PC-9 (cell line): ENCODE measurements at regions not wholly inside any gene's neighbourhood (a gene's known extent, or its start where the extent isn't known, plus 50 kb on each side); places are given as distances from the start of the nearest gene placed in this dataset.
"Not testable (repeated sequence)": the region's sequence is repeated elsewhere in the genome, so short reads cannot be mapped to it uniquely, and the experiment has no call there.

ENCODE experiments used
- BruUV-seq: library from RNA; stranded (reverse); fragments of 400-500 nt; replicated peaks from 2 replicates; lab custom pipeline; 2021; lab: Mats Ljungman, UMichigan
- CTCF ChIA-PET: fragments of 300-600 bp; sonication (Branson Sonifier 250); formaldehyde crosslinking; loops from one replicate; lab custom pipeline; 2022; ENCODE audit warnings: antibody characterized with exemption; lab: Charles Lee
- POLR2A ChIA-PET: fragments of 300-600 bp; sonication (Branson Sonifier 250); formaldehyde crosslinking; loops from one replicate; lab custom pipeline; 2022; ENCODE audit warnings: antibody characterized with exemption; ENCODE audit not compliant: unreplicated experiment; lab: Charles Lee
- DNase-seq, 2 experiments: peaks; one replicate each; pipeline versions ENCODE4 v3.0.0 to v3.0.0-alpha.2; 2015 to 2022; ENCODE audit warnings: mixed read lengths in 1 of 2
- H2AFZ ChIP-seq: fragments of 200-600 bp; sonication (generic); 2 replicates; pipeline ENCODE4 v1.8.1; 2017; ENCODE audit warnings: antibody characterized with exemption
- H3F3A ChIP-seq: fragments of 200-600 bp; sonication (generic); 2 replicates; pipeline ENCODE4 v1.8.1; 2017; ENCODE audit warnings: antibody characterized with exemption, mild to moderate bottlenecking, low read depth; ENCODE audit not compliant: insufficient read depth
- H3K27ac ChIP-seq: fragments of 200-600 bp; sonication (generic); 2 replicates; pipeline ENCODE4 v1.6.1; 2016; ENCODE audit warnings: mixed run types
- H3K27me3 ChIP-seq: fragments of 200-600 bp; sonication (generic); 2 replicates; pipeline ENCODE4 v1.6.1; 2016; ENCODE audit warnings: low read depth, mixed run types; ENCODE audit not compliant: insufficient read depth
- H3K36me3 ChIP-seq: fragments of 200-600 bp; sonication (generic); 2 replicates; pipeline ENCODE4 v1.6.1; 2016; ENCODE audit warnings: low read depth, mixed run types
- H3K4me1 ChIP-seq: fragments of 200-600 bp; sonication (generic); replicated peaks from 2 replicates; pipeline ENCODE4 v1.6.1; 2016; ENCODE audit warnings: mixed run types; ENCODE audit not compliant: insufficient read depth
- H3K4me2 ChIP-seq: fragments of 200-600 bp; sonication (generic); 2 replicates; pipeline ENCODE4 v1.6.1; 2017; ENCODE audit warnings: mixed run types
- H3K4me3 ChIP-seq: fragments of 200-600 bp; sonication (generic); 2 replicates; pipeline ENCODE4 v1.6.1; 2016; ENCODE audit warnings: mixed run types
- H3K79me2 ChIP-seq: fragments of 200-600 bp; sonication (generic); 2 replicates; pipeline ENCODE4 v1.6.1; 2017; ENCODE audit warnings: low read depth, mixed run types
- H3K9me2 ChIP-seq: fragments of 200-600 bp; sonication (generic); 2 replicates; pipeline ENCODE4 v1.8.1; 2017; ENCODE audit warnings: mild to moderate bottlenecking; ENCODE audit not compliant: insufficient read depth
- H3K9me3 ChIP-seq: fragments of 200-600 bp; sonication (generic); 2 replicates; pipeline ENCODE4 v1.8.1; 2016; ENCODE audit warnings: low read depth; ENCODE audit not compliant: insufficient read depth
- H4K20me1 ChIP-seq: fragments of 200-600 bp; sonication (generic); 2 replicates; pipeline ENCODE4 v1.8.1; 2017; ENCODE audit not compliant: insufficient read depth
- EZH2 ChIP-seq: fragments of 200-600 bp; sonication (generic); IDR thresholded peaks from 2 replicates; pipeline ENCODE4 v1.8.0; 2017; ENCODE audit warnings: antibody characterized with exemption, low read depth
- intact Hi-C: fragments of 100-400 bp; cut with micrococcal nuclease; formaldehyde crosslinking; loops from one replicate; pipeline ENCODE4 v1.10.0; 2022; ENCODE audit not compliant: unreplicated experiment
- TF ChIP-seq, protein P1 (sequence below): fragments of 200-600 bp; sonication (generic); conservative IDR thresholded peaks from 2 replicates; pipeline ENCODE4 v1.6.1; 2017; ENCODE audit warnings: mixed run types, antibody characterized with exemption, mild to moderate bottlenecking, moderate library complexity

DNA sequence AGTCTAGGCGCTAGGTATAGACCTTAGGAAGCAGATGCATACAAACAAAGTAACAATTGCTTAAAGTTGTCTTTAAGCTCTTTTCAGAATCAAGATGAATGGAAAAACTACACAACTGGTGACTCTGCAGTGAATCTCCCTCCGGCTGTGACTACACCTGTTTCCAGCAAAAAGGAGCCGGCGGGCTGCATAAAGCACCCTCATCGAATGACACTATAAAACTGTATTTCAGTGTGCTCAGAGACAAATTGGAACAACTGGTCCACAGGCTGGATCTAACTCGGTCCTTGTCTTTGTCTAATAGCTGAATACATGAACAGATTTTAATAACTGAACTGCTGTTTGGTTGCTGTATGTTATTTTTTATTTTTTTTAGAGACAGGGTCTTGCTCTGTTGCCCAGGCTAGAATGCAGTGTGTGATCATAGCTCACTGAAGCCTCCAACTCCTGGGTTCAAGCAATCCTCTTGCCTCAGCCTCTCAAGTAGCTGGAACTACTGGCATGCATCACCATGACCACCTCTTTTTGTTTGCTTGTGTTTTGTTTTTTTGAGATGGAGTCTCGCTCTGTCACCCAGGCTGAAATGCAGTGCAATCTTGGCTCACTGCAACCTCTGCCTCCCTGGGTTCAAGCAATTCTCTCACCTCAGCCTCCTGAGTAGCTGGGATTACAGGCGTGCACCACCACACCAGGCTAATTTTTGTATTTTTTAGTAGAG is 64.2 kb upstream of the SVIL start:
- no peak overlapping the region for H2AFZ ChIP-seq
- no peaks in the 10 kb centered on the region; the same call in 1 of the 2 replicates for H4K20me1 ChIP-seq
- no peak overlapping the region for H3K4me2 ChIP-seq
- no peak for TF ChIP-seq EZH2
- TF ChIP-seq, protein P1, sequence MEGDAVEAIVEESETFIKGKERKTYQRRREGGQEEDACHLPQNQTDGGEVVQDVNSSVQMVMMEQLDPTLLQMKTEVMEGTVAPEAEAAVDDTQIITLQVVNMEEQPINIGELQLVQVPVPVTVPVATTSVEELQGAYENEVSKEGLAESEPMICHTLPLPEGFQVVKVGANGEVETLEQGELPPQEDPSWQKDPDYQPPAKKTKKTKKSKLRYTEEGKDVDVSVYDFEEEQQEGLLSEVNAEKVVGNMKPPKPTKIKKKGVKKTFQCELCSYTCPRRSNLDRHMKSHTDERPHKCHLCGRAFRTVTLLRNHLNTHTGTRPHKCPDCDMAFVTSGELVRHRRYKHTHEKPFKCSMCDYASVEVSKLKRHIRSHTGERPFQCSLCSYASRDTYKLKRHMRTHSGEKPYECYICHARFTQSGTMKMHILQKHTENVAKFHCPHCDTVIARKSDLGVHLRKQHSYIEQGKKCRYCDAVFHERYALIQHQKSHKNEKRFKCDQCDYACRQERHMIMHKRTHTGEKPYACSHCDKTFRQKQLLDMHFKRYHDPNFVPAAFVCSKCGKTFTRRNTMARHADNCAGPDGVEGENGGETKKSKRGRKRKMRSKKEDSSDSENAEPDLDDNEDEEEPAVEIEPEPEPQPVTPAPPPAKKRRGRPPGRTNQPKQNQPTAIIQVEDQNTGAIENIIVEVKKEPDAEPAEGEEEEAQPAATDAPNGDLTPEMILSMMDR: no peak
- H3K36me3 ChIP-seq: no peaks in the 10 kb centered on the region
- no peaks in the 10 kb centered on the region for H3F3A ChIP-seq
- intact Hi-C loops: no loop called here
- ChIA-PET CTCF (interaction anchor here (0.5 kb wide), 1 partner anchor 158 kb away, joined by 10 read pairs; no protein-coding TSS in a partner anchor), POLR2A (interaction anchor here (0.6 kb wide), 1 partner anchor 9 kb away, joined by 4 read pairs; no protein-coding TSS in a partner anchor)
- H3K27ac ChIP-seq: no peak overlapping the region
- no peaks in the 10 kb centered on the region for H3K9me3 ChIP-seq
- no peaks in the 10 kb centered on the region for H3K4me1 ChIP-seq
- no peak overlapping the region for H3K4me3 ChIP-seq
- peaks cover 26% of the 10 kb centered on the region for H3K79me2 ChIP-seq
- no TSS peak for BruUV-seq
- no peak for DNase-seq
- no peaks in the 10 kb centered on the region for H3K27me3 ChIP-seq
- no peaks in the 10 kb centered on the region for H3K9me2 ChIP-seq

DNA sequence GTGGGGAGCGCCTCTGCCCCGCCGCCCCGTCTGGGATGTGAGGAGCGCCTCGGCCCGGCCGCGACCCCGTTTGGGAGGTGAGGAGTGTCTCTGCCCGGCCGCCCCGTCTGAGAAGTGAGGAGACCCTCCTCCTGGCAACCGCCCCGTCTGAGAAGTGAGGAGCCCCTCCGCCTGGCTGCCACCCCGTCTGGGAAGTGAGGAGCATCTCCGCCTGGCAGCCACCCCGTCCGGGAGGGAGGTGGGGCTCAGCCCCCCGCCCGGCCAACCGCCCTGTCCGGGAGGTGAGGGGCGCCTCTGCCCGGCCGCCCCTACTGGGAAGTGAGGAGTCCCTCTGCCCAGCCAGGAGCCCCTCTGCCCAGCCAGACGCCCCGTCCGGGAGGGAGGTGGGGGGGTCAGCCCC is 61.8 kb upstream of the SVIL start:
- H4K20me1 ChIP-seq, H3F3A ChIP-seq, BruUV-seq, DNase-seq, H3K9me2 ChIP-seq, intact Hi-C loops, H3K4me1 ChIP-seq, H3K4me3 ChIP-seq, CTCF ChIA-PET, H3K36me3 ChIP-seq, H3K27me3 ChIP-seq, H3K27ac ChIP-seq, H2AFZ ChIP-seq, POLR2A ChIA-PET, H3K4me2 ChIP-seq, H3K9me3 ChIP-seq: not testable (repeated sequence)
- H3K79me2 ChIP-seq: peaks cover 31% of the 10 kb centered on the region

DNA sequence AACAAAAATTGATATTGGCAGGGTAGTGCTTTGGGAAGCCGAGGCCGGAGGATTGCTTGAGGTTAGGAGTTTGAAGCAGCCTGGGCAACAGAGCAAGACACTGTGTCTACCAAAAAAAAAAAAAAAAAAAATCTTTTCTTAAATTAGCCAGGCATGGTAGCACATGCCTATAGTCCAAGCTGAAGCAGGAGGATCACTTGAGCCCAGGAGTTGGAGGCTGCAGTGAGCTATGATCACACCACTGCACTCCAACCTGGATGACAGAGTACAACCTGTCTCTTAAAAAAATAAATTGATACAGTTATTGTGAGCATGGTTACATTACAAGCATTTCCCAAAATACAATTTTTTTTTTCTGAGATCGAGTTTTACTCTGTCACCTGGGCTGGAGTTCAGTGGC is 59.4 kb upstream of the SVIL start:
- no peak for TF ChIP-seq EZH2
- TF ChIP-seq, protein P1: no peak
- no peak overlapping the region for H3K4me3 ChIP-seq
- no peaks in the 10 kb centered on the region for H4K20me1 ChIP-seq
- H3K36me3 ChIP-seq: no peaks in the 10 kb centered on the region
- no peak overlapping the region for H3K27ac ChIP-seq
- ChIA-PET POLR2A (no interaction called here), CTCF (no interaction called here)
- no peak for DNase-seq
- peaks cover 3% of the 10 kb centered on the region for H3K4me1 ChIP-seq
- H3K79me2 ChIP-seq: peaks cover 32% of the 10 kb centered on the region
- H2AFZ ChIP-seq: no peak overlapping the region
- intact Hi-C loops: no loop called here
- no peaks in the 10 kb centered on the region for H3K9me2 ChIP-seq
- no peak overlapping the region for H3K4me2 ChIP-seq
- no peaks in the 10 kb centered on the region for H3K9me3 ChIP-seq
- H3K27me3 ChIP-seq: no peaks in the 10 kb centered on the region
- peaks cover 7% of the 10 kb centered on the region; the same call in 1 of the 2 replicates for H3F3A ChIP-seq
- no TSS peak for BruUV-seq
